HG03097 (cell line): ENCODE measurements at regions not wholly inside any gene's neighbourhood (a gene's known extent, or its start where the extent isn't known, plus 50 kb on each side); places are given as distances from the start of the nearest gene placed in this dataset.
"Not testable (repeated sequence)": the region's sequence is repeated elsewhere in the genome, so short reads cannot be mapped to it uniquely, and the experiment has no call there.

Experiments
- ATAC-seq: cut with Tn5 transposase; IDR thresholded peaks from one replicate; pipeline ENCODE4 v1.9.1; 2021; ENCODE audit not compliant: unreplicated experiment, low FRiP score

DNA sequence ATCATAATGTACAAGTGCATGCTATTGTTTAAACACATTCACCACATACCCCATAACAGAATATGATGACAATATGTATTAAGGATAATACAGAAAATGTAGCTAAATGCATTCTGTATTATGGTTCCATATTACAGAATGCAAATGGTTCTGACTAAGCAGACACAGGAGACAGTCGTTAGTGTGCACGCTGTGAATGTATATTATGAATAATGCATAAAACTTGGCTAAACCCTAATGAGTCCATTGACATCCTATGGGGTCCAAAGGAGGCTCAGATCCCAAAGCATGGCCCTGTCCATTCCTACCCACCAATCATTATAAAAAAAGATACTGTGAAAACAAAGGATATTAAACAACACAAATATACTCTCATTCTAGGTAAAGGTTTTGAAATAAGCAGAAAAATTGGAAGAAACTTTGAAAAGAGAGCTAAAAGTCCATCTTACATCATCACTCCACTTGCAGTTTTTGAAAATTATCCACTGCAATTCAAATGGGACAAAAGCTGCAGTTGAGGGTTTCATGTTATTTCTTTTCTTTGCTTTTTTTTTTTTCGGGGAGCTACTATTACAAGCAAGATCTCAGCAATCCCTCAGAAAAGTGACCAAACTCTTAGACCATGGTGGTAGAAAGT is 415.1 kb downstream of the BCAT1 start:
- no peak for ATAC-seq

DNA sequence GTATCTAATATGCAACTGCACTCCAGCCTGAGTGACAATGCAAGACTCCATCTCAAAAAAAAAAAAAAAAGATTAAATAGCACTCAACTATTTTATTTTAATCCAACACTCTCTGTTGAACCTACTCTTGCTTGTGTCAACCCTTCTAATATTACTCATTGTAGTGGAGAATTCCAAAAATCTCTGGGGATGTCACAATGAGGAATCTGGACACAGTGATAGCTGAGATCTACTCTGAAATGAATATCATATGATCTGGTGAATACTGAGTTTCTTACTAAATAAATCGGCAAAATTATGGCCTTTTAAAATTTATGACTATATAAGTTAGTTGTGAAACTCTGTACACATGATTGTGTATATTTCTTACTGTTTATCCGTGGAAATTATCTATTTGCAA is 418.2 kb downstream of the BCAT1 start:
- ATAC-seq, result no peak

DNA sequence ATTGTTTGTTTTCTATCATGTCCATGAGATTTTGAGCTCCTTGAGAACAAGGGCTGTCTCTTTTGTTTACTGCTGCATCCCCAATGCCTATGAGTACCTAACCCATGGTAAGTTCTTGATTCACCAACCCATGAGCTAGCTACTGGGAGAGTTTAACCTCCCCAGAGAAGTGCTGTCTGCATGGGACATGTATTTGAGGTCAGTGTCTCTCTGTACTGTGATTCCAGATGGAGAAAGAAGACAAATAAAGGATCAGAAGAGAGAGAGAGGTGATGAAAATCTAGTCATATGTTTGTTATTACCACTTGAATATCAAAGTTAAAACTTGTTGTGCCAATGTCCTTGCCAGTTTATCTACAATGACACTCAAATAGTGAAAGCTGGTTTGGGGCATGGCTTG is 421.8 kb downstream of the BCAT1 start:
- ATAC-seq, result no peak

- ATAC-seq, result no peak
These were observed 426.2 kb downstream of the BCAT1 start for GRCh38 chr12:24522736-24523135.

- ATAC-seq, result no peak
These were observed 429.1 kb downstream of the BCAT1 start for GRCh38 chr12:24519759-24520158.

DNA sequence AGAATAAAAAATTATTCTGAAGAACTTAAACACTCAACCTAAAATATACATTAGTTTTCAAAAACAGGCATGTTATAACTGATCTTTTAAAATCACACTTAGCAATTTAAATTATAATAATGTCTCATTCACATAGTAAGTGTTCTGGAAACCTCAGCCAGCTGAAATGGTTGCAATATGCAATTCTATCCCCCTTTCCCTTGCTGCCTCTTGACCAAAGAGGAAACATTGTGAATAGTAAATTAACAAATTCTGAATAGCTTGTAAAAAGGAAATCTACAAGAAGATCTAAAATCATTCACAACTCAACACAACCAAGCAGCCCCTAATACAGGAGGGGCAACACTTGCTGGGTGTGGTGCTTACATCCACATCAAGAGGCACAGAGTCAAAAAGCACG is 431.9 kb downstream of the BCAT1 start:
- no peak for ATAC-seq

DNA sequence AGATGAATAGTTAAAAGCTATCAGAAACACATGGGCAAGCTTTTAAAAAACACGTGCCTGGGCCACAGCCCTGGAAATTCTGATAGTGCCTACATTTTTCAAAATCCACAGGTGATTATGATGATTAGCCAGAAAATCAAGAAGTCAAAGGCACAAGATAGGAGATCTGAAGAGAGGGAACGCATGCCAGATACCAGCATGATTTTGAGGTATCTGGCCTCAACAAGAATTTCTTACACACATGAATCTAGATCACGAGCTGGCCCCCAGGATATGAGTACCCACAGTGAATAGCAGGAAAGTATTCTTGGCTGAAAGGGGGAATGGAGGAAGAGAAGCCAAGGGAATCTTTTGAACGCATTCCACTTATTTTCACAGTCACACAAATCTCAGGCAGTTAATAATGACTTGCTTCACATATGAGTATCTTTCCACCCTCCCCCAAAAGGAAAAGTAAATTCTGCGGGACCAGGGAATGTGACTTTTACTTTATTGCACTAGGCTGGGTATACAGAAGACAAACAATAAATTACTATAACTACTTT is 438.2 kb downstream of the BCAT1 start:
- ATAC-seq, result no peak

GRCh38 chr12:24507827-24508226 is 441.1 kb downstream of the BCAT1 start:
- ATAC-seq, result no peak

DNA sequence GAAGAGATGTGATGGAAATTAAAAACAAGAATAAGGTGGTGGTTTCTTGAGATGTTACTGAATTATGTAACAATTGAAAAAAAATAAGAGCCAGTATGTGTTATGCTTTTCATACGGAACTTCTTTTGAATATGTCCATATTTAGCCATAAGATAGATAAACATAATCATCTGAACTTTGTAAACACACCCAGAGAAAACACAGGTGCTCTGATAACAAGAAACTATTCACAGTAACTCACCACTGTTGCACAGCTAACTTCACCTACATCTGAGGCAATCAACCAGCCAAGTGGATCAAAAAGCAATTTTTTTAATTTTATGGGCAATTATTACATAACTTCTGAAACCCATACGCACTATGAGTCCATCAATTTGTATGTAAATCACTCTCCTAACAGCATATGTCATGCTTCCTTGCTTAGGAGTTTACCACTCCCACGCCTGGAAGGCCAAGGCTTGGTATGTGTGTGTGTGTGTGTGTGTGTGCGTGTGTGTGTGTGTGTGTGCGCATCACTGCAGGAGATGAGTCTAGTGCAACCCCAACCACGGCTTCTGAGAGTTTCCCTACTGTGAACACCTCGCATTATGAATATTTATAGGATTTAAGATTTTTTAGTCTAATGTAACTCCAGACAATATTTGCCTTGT is 443.4 kb downstream of the BCAT1 start:
- no peak for ATAC-seq

DNA sequence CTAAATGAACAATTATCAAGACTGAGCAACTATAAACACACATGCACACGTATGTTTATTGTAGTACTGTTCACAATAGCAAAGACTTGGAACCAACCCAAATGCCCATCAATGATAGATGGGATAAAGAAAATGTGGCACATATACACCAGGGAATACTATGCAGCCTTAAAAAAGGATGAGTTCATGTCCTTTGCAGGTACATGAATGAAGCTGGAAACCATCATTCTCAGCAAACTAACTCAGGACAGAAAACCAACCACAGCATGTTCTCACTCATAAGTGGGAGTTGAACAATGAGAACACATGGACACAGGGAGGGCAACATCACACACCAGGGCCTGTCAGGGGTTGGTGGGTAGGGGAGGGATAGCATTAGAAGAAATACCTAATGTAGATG is 445.4 kb downstream of the BCAT1 start:
- not testable (repeated sequence) for ATAC-seq

DNA sequence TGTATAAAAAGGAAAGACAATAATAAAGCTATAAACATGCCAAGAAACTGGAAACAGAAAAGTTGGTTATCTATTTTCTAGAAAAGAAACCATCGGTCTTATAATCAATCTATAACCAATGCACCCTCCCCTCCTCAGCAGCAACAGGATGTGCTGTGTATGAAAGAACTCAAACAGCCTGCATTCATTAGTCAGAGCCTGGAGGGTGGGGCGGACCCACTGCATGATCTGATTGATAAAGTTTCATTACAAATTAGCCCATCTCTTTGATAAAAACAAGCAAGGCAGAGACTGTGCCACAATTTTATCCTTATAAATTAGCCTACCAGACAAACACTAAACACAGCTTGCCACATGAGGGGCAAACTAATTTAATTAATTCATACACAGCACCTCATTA is 448.1 kb downstream of the BCAT1 start:
- no peak for ATAC-seq

- ATAC-seq, result no peak
These were observed 448.5 kb downstream of the BCAT1 start for GRCh38 chr12:24500421-24500820.

DNA sequence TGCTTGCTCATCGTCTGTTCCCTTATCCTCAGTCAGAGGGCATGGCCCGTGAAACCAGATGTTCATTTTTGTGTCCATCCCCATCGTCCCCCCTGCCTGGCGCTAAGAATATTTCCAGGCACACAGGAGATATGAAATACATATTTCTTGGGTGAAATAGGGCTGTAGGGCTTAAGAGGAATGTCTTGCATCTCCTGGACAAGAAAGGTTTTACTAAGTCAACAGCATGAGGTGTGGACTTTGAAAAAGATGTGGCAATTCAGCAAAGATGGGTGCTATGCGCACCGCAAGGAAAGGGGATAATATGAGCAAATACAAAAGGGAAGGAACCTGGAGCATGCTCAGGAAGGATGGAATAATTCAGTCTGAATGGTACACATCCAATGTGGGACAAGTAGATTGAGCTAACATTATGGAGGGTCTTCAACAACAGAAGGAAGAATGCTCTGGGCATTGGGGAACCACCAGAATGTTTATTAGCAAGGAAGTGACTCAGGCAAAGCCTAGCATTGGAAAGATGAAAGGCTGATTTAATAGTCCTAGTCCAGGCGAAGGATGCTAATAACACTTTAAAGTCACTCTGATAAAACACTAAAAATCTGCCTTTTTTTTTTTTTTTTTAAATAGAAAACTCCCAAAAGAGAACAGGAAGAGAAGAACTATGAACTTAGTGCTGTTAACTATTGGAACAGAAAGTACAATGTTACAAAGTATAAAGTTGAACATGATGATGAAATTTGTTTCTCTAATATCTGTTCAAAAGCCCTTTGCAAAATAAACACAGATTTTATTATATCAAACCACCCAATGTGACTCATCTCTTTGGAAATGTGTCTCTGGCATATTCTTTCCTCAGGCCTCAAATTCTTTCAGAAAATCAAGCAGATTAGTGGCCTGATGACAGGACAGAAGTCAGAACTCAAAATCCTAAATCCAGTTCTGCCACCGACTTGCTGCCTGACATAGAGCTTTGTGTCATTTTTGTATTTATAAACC is 449.5 kb downstream of the BCAT1 start:
- ATAC-seq, result no peak

DNA sequence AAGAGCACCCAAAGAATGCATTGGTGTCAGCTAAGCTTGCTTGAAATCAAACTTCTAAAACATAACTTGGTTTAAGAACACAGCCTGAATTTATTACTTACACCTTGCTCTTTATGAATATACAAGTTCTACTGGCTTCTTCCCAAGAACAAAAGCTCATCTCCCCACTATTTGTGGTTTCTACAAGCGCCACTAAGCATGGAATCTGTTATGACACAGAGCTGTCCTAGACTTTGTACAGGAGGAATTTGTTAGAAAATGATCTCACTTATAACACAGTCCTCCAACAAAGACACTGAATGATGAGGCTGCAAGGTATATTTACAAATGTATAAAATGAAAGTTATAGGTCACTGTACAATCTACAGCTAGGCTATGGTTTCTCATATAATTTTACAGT is 452.1 kb downstream of the BCAT1 start:
- no peak for ATAC-seq

DNA sequence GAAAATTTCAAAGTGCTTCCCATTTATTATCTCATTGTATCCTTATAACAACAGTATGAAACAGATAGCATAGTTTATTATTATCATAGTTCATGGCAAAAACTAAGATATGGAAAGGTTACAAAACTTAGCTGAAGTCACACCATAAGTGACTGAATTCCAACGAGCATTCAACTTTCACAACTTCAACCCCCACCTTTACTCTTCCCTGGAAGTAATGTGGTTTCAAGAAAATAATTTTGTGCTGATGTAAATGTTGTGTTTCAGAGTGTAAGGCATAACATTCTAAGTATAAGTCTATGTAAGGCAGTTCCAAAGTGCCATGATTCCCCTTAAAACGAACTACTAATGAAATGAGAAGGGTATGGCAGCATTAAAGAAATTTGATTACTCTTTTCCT is 454.5 kb downstream of the BCAT1 start:
- ATAC-seq, result no peak

DNA sequence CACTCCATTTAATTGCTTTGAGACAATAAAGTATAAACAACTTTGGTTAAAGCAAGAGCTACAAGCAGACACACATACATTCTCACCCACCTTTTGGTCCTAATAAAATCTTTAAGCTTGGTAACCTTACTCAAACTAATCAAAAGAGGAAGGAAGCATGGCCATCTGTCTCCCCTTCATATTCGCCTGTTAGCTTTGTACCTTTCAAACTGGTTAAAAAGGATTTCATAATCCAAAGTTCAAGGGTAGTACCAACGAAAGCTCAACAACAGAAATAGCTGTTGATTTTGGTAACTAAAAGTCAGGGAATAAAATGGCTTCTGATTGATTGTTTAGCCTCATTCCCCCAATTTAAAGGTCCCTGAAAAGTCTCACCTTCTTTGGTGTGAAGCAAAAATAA is 456.9 kb downstream of the BCAT1 start:
- ATAC-seq, result no peak

DNA sequence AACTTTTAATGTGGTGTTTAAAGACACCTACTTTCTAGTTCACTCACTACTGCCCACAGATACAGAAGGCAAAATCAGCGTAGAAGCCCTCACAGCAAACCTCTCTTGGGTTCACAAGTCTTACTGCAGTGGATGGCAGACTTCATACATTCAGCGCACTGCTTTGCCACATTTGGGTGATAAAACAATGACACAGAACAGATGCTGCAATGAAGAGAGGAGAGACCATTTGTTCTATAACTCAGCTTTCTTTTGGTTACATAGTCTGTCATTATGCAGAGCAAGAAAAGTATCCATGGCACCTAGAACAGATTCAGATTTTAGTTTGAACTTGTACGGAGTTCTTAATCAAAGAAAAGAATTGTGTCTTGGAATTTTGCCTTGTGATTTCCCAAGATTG is 459.0 kb downstream of the BCAT1 start:
- ATAC-seq, result no peak

GRCh38 chr12:24488906-24489619 is 459.8 kb downstream of the BCAT1 start:
- ATAC-seq, result no peak

DNA sequence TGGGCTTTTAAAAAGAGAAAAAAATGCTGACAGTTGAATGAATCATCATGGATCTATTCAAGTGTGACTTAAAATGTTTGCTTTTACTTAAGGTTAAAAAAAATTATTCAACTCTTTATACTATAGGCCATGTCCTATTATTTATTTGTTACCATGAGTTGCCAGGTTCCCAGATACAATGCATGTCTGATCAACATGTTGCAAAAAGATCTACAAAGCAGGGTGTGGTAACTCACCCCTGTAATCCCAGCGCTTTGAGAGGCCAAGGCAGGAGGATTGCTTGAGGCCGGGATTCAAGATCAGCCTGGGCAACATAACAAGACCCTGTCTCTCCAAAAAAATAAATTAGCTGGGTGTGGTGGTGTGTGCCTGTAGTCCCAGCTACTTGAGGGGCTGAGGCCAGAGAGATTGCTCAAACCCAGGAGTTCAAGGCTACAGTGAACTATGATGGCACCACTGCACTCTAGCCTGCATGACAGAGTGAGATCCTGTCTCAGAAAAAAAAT is 460.8 kb downstream of the BCAT1 start:
- no peak for ATAC-seq

- ATAC-seq, result no peak
These were observed 461.3 kb downstream of the BCAT1 start for GRCh38 chr12:24487606-24488005.
